HEK293 (cell line): ENCODE measurements at regions not wholly inside any gene's neighbourhood (a gene's known extent, or its start where the extent isn't known, plus 50 kb on each side); places are given as distances from the start of the nearest gene placed in this dataset.

Experiments
- CTCF ChIA-PET: fragments of 350-600 bp; formaldehyde crosslinking; extraction: SDS; loops from one replicate; lab custom pipeline; 2021; ENCODE audit warnings: antibody characterized with exemption; lab: Yijun Ruan, JAX
- POLR2A ChIA-PET: fragments of 300-600 bp; formaldehyde crosslinking; extraction: SDS; loops from one replicate; lab custom pipeline; 2020; ENCODE audit warnings: antibody characterized with exemption, inconsistent platforms; lab: Yijun Ruan, JAX
- H3K27ac ChIP-seq: fragments of 200-500 bp; sonication (Bioruptor generic); 2 replicates; pipeline ENCODE4 v1.5.1; 2014; ENCODE audit warnings: low read depth, low read length, control low read depth, inconsistent platforms; ENCODE audit errors: extremely low read depth
- H3K36me3 ChIP-seq, 2 experiments: fragments of 200-500 bp in 1 of 2; sonication (Bioruptor generic) in 1 of 2; 1 replicate in 1 of 2; 2 replicates in 1 of 2; pipeline ENCODE4 v1.5.1; 2014 to 2017; ENCODE audit warnings: inconsistent platforms in 2 of 2, low read length in 2 of 2; ENCODE audit not compliant: control insufficient read depth in 2 of 2, insufficient read depth in 1 of 2
- H3K4me1 ChIP-seq: fragments of 200-500 bp; sonication (Bioruptor generic); 2 replicates; pipeline ENCODE4 v1.5.1; 2014; ENCODE audit warnings: mild to moderate bottlenecking, low read length, inconsistent platforms; ENCODE audit not compliant: control insufficient read depth, insufficient read depth
- H3K4me3 ChIP-seq: 2 replicates; pipeline ENCODE4 v1.5.1; 2011; ENCODE audit warnings: low read depth, mild to moderate bottlenecking, control low read depth, low read length, moderate library complexity
- H3K9me3 ChIP-seq: fragments of 200-500 bp; sonication (Bioruptor generic); 2 replicates; pipeline ENCODE4 v1.5.1; 2014; ENCODE audit warnings: low read depth, low read length, inconsistent platforms; ENCODE audit not compliant: control insufficient read depth, insufficient read depth
- BCL11B ChIP-seq: fragments of 450-650 bp; formaldehyde crosslinking; IDR thresholded peaks from 2 replicates; pipeline ENCODE4 v1.5.1; 2016; ENCODE audit warnings: low read depth, missing biosample characterization, missing genetic modification characterization
- GLI4 ChIP-seq: fragments of 450-650 bp; formaldehyde crosslinking; IDR thresholded peaks from 2 replicates; pipeline ENCODE4 v1.5.1; 2016; ENCODE audit warnings: missing biosample characterization, missing genetic modification characterization
- HOXC10 ChIP-seq: sonication (generic); formaldehyde crosslinking; IDR thresholded peaks from 2 replicates; pipeline ENCODE4 v1.8.1; 2023; ENCODE audit warnings: mild to moderate bottlenecking, missing genetic modification reagents
- KLF1 ChIP-seq: fragments of 450-650 bp; formaldehyde crosslinking; IDR thresholded peaks from 2 replicates; pipeline ENCODE4 v1.5.1; 2016; ENCODE audit warnings: missing biosample characterization, missing genetic modification characterization
- KLF7 ChIP-seq: fragments of 450-650 bp; formaldehyde crosslinking; IDR thresholded peaks from 2 replicates; pipeline ENCODE4 v1.5.1; 2016; ENCODE audit warnings: missing biosample characterization, missing genetic modification characterization, borderline replicate concordance
- PBX3 ChIP-seq: sonication (generic); formaldehyde crosslinking; IDR thresholded peaks from 2 replicates; pipeline ENCODE4 v1.8.1; 2022; ENCODE audit warnings: mild to moderate bottlenecking, moderate library complexity, missing genetic modification reagents
- PRDM2 ChIP-seq: fragments of 450-650 bp; formaldehyde crosslinking; IDR thresholded peaks from 2 replicates; pipeline ENCODE4 v1.5.1; 2016; ENCODE audit warnings: missing biosample characterization, missing genetic modification characterization, borderline replicate concordance
- TRIM28 ChIP-seq: IDR thresholded peaks from 2 replicates; pipeline ENCODE4 v1.6.1; 2011; ENCODE audit warnings: low read length, control low read depth, borderline replicate concordance
- ZBTB11 ChIP-seq: fragments of 450-650 bp; formaldehyde crosslinking; conservative IDR thresholded peaks from 2 replicates; pipeline ENCODE4 v1.5.1; 2016; ENCODE audit warnings: low read depth, missing biosample characterization, missing genetic modification characterization
- ZBTB44 ChIP-seq: fragments of 450-650 bp; IDR thresholded peaks from 2 replicates; pipeline ENCODE4 v1.5.1; 2018; ENCODE audit warnings: missing biosample characterization, mild to moderate bottlenecking, missing genetic modification characterization
- ZNF121 ChIP-seq: fragments of 450-650 bp; formaldehyde crosslinking; IDR thresholded peaks from 2 replicates; pipeline ENCODE4 v1.5.1; 2016; ENCODE audit warnings: missing biosample characterization, missing genetic modification characterization
- ZNF169 ChIP-seq: fragments of 450-650 bp; formaldehyde crosslinking; IDR thresholded peaks from 2 replicates; pipeline ENCODE4 v1.5.1; 2016; ENCODE audit warnings: missing biosample characterization, missing genetic modification characterization
- ZNF2 ChIP-seq: fragments of 450-650 bp; formaldehyde crosslinking; IDR thresholded peaks from 2 replicates; pipeline ENCODE4 v1.5.1; 2016; ENCODE audit warnings: missing biosample characterization, missing genetic modification characterization
- ZNF549 ChIP-seq: fragments of 450-650 bp; IDR thresholded peaks from 2 replicates; pipeline ENCODE4 v1.5.1; 2018; ENCODE audit warnings: missing biosample characterization, missing genetic modification characterization, mild to moderate bottlenecking, inconsistent platforms, moderate library complexity
- ZNF623 ChIP-seq: fragments of 450-650 bp; formaldehyde crosslinking; IDR thresholded peaks from 2 replicates; pipeline ENCODE4 v1.5.1; 2016; ENCODE audit warnings: missing biosample characterization, missing genetic modification characterization
- ZNF645 ChIP-seq: fragments of 450-650 bp; formaldehyde crosslinking; IDR thresholded peaks from 2 replicates; pipeline ENCODE4; 2016; ENCODE audit warnings: missing biosample characterization, missing genetic modification characterization
- ZNF837 ChIP-seq: fragments of 450-650 bp; formaldehyde crosslinking; IDR thresholded peaks from 2 replicates; pipeline ENCODE4 v1.5.1; 2016; ENCODE audit warnings: missing biosample characterization, missing genetic modification characterization

- no peaks in the 10 kb centered on the region for H3K4me1 ChIP-seq
- no peaks in the 10 kb centered on the region for H3K36me3 ChIP-seq
- TF ChIP-seq ZNF549 (no peak), PRDM2 (no peak), KLF7 (tag by site-specific recombination) (no peak), ZBTB11 (tag by site-specific recombination) (no peak), BCL11B (no peak), ZNF837 (tag by site-specific recombination) (no peak), ZNF2 (tag by site-specific recombination) (no peak), ZNF169 (tag by site-specific recombination) (no peak), ZNF121 (tag by site-specific recombination) (no peak), GLI4 (tag by site-specific recombination) (no peak), ZNF623 (tag by site-specific recombination) (no peak), ZNF645 (tag by site-specific recombination) (no peak), PBX3 (CRISPR knock-in tag) (no peak), KLF1 (tag by site-specific recombination) (no peak), TRIM28 (no peak), ZBTB44 (no peak), HOXC10 (CRISPR knock-in tag) (no peak)
- H3K27ac ChIP-seq = no peak overlapping the region
- CTCF ChIA-PET = interaction anchor here (1.2 kb wide), 1 partner anchor 400 kb away, joined by 3 read pairs; no protein-coding TSS in a partner anchor
- POLR2A ChIA-PET = no interaction called here
- H3K9me3 ChIP-seq = no peaks in the 10 kb centered on the region
- H3K4me3 ChIP-seq = no peak overlapping the region
Observed at GRCh38 chr3:115384381-115384780, 237.3 kb upstream of the ZBTB20 start.
